Neural crest cell (in vitro differentiated cells): ENCODE measurements at regions not wholly inside any gene's neighbourhood (a gene's known extent, or its start where the extent isn't known, plus 50 kb on each side); places are given as distances from the start of the nearest gene placed in this dataset.

ENCODE experiments used
- DNase-seq: peaks from one replicate; pipeline ENCODE4 v3.0.0; 2021; ENCODE audit warnings: low read depth, mixed read lengths, low spot score
- H3K27ac Mint-ChIP-seq: one replicate; pipeline ENCODE4 v1.8.0; 2021; ENCODE audit warnings: mild to moderate bottlenecking, mixed read lengths; ENCODE audit not compliant: unreplicated experiment
- H3K27me3 Mint-ChIP-seq: 2 replicates; pipeline ENCODE4 v1.8.0; 2021; ENCODE audit warnings: low read depth, mild to moderate bottlenecking, mixed read lengths
- H3K36me3 Mint-ChIP-seq: 2 replicates; pipeline ENCODE4 v1.8.0; 2021; ENCODE audit warnings: low read depth, mild to moderate bottlenecking, mixed read lengths
- H3K4me1 Mint-ChIP-seq: 2 replicates; pipeline ENCODE4 v1.8.0; 2021; ENCODE audit warnings: mixed read lengths
- H3K4me3 Mint-ChIP-seq: one replicate; pipeline ENCODE4 v1.8.0; 2021; ENCODE audit warnings: mild to moderate bottlenecking, mixed read lengths
- H3K9me3 Mint-ChIP-seq: 2 replicates; pipeline ENCODE4 v1.8.0; 2021; ENCODE audit warnings: mixed read lengths
- TF ChIP-seq, protein P1 (sequence below): fragments of 200-600 bp; sonication (generic); conservative IDR thresholded peaks from 2 replicates; pipeline ENCODE4 v1.5.0; 2021; ENCODE audit warnings: antibody characterized with exemption, mild to moderate bottlenecking

DNA sequence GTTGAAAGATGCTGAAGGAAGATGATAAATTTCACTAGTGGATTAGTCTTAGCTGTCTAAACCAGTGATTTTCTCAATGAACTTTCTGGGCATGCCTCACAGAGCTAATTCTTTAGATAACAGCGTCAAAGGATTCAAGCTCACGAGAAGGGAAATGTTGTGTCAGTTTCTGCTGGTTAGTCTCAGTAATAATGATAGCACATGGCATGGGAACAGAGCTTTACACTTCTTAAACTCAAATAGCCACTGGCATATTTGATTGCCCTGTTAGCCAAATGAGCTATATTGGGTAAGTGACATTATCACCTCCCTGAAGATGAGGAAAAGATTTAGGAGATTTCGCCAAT is 139.3 kb upstream of the NR3C1 start:
- TF ChIP-seq, protein P1, sequence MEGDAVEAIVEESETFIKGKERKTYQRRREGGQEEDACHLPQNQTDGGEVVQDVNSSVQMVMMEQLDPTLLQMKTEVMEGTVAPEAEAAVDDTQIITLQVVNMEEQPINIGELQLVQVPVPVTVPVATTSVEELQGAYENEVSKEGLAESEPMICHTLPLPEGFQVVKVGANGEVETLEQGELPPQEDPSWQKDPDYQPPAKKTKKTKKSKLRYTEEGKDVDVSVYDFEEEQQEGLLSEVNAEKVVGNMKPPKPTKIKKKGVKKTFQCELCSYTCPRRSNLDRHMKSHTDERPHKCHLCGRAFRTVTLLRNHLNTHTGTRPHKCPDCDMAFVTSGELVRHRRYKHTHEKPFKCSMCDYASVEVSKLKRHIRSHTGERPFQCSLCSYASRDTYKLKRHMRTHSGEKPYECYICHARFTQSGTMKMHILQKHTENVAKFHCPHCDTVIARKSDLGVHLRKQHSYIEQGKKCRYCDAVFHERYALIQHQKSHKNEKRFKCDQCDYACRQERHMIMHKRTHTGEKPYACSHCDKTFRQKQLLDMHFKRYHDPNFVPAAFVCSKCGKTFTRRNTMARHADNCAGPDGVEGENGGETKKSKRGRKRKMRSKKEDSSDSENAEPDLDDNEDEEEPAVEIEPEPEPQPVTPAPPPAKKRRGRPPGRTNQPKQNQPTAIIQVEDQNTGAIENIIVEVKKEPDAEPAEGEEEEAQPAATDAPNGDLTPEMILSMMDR = no peak
- no peak overlapping the region for H3K27ac Mint-ChIP-seq

GRCh38 chr5:143541943-143542797 is 138.7 kb upstream of the NR3C1 start:
- Mint-ChIP-seq H3K27me3 (peaks cover 2% of the 10 kb centered on the region), H3K27ac (no peak overlapping the region), H3K36me3 (no peaks in the 10 kb centered on the region), H3K4me3 (no peak overlapping the region), H3K4me1 (peaks cover 6% of the 10 kb centered on the region), H3K9me3 (peaks cover 4% of the 10 kb centered on the region)
- TF ChIP-seq, protein P1 = no peak
- no peak for DNase-seq

More for the DNA sequence above, 139.3 kb upstream of the NR3C1 start:
- H3K9me3 Mint-ChIP-seq = peaks cover 6% of the 10 kb centered on the region
- H3K4me1 Mint-ChIP-seq = peaks cover 10% of the 10 kb centered on the region
- H3K36me3 Mint-ChIP-seq = no peaks in the 10 kb centered on the region
- DNase-seq = no peak
- peaks cover 2% of the 10 kb centered on the region for H3K27me3 Mint-ChIP-seq
- no peak overlapping the region for H3K4me3 Mint-ChIP-seq

GRCh38 chr5:143539742-143540141 is 136.3 kb upstream of the NR3C1 start:
- no peak overlapping the region for H3K4me3 Mint-ChIP-seq
- H3K36me3 Mint-ChIP-seq = no peaks in the 10 kb centered on the region
- peaks cover 2% of the 10 kb centered on the region for H3K27me3 Mint-ChIP-seq
- peaks cover 6% of the 10 kb centered on the region for H3K4me1 Mint-ChIP-seq
- H3K27ac Mint-ChIP-seq = no peak overlapping the region
- no peak for DNase-seq
- peaks cover 4% of the 10 kb centered on the region for H3K9me3 Mint-ChIP-seq
- TF ChIP-seq, protein P1 = no peak

GRCh38 chr5:143537056-143537455 is 133.6 kb upstream of the NR3C1 start:
- TF ChIP-seq, protein P1 = no peak
- Mint-ChIP-seq H3K4me3 (no peak overlapping the region), H3K27me3 (no peaks in the 10 kb centered on the region), H3K27ac (no peak overlapping the region), H3K9me3 (peaks cover 4% of the 10 kb centered on the region), H3K36me3 (no peaks in the 10 kb centered on the region), H3K4me1 (no peaks in the 10 kb centered on the region)
- no peak for DNase-seq

DNA sequence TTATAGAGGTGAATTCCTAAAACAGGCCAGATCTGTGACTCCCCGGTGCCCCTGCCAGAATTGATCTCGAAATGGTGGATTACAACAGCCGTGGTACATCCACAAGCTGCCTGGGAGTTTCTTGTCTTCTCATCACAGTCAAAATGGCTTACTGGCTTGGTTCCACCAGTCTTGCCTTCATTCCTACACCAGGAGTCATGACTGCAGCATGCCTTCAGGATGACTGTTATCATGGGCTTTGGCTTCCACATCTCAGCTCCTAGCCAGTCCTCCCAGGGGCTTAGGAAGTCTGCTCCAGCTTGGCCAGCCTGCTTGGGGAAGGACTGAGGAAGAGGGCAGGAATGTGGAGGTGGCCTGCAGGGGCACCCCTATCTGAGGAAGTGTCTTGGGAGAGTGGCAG is 132.9 kb upstream of the NR3C1 start:
- no peak for DNase-seq
- H3K36me3 Mint-ChIP-seq = no peaks in the 10 kb centered on the region
- H3K27ac Mint-ChIP-seq = no peak overlapping the region
- peaks cover 4% of the 10 kb centered on the region for H3K9me3 Mint-ChIP-seq
- H3K27me3 Mint-ChIP-seq = no peaks in the 10 kb centered on the region
- no peak overlapping the region for H3K4me3 Mint-ChIP-seq
- TF ChIP-seq, protein P1 = no peak
- H3K4me1 Mint-ChIP-seq = no peaks in the 10 kb centered on the region
